IPS DF 19.7 (cell line): ENCODE measurements at regions not wholly inside any gene's neighbourhood (a gene's known extent, or its start where the extent isn't known, plus 50 kb on each side); places are given as distances from the start of the nearest gene placed in this dataset.

Experiments
- DNase-seq: peaks from one replicate; pipeline ENCODE4 v3.0.0-alpha.2; 2013; ENCODE audit warnings: low read depth, low spot score

GRCh38 chr2:6654279-6654678, 211.4 kb downstream of the CMPK2 start:
- no peak for DNase-seq

DNA sequence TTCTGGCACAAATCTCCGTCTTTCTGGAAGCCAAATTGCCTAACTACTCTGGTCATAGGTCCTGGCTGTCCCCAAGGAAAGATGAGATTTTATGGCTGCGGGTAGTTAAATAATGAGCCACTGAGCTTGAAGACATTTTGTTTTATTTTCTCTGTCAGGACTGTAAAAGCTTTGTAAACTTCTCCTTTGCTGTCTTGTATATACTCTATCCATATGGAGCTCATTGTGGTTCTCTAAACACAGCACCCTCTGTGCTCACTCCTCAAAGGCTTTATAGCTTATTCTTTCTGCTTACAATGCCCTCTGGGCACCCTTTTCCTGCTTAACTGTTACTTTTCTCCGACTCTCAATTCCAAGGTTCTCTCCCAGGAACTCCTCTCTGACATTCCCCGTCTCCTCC, 209.1 kb downstream of the CMPK2 start:
- no peak for DNase-seq

GRCh38 chr2:6657136-6657535, 208.6 kb downstream of the CMPK2 start:
- DNase-seq: no peak

DNA sequence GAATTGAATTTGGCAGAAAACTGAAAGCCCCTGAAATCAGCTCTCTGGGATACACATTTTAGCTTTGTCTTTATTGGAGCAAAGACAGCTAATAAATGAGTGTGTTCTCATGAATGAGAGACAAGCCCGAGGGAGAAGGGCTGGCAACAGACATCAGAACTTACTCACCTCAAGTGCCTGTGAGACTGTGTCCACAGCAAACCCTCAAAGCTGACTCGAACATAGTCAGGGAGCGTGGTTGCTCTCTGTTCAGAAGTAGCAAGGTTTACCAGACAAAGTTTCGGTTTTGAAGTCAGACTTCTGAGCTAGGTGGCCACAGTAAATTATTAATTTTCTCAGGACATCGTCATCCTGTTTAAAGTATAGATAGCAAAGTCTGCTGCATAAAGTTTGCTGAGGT, 207.9 kb downstream of the CMPK2 start:
- no peak for DNase-seq

DNA sequence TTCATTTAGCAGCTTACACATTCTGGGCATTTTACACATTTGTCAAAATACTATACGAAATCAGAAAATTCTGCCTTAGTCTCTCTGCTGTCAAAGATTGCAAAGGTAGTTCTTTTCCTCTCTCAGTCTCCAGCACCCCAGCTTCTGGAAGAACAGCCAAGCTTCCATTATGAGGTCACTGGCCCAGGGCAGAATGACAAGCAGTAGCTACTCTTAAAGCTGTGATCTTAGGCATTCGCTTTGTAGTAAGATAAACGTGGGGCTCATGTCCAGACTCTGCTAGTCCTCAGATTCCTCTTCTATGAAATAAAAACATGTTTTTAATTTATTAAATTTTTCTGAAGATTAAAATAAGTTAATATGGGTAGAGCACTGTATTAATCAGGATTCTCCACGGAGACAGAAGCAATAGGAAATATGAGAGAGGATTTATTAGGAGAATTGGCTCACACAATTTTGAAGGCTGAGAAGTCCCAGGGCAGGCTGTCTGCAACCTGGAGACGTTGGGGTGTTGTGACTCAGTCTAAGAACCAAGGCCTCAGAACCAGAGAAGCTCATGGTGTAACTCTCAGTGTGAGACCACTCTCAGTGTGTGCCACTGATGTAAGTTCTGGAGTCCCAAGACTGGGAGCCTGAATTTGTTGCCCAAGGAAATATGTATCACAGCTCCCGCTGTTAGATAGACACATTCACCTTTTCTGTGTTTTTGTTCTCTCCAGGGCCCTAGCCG, 201.2 kb downstream of the CMPK2 start:
- no peak for DNase-seq

GRCh38 chr2:6665093-6666045, 200.3 kb downstream of the CMPK2 start:
- no peak for DNase-seq

GRCh38 chr2:6667326-6667725, 198.4 kb downstream of the CMPK2 start:
- DNase-seq: no peak

GRCh38 chr2:6671913-6672312, 193.8 kb downstream of the CMPK2 start:
- no peak for DNase-seq

DNA sequence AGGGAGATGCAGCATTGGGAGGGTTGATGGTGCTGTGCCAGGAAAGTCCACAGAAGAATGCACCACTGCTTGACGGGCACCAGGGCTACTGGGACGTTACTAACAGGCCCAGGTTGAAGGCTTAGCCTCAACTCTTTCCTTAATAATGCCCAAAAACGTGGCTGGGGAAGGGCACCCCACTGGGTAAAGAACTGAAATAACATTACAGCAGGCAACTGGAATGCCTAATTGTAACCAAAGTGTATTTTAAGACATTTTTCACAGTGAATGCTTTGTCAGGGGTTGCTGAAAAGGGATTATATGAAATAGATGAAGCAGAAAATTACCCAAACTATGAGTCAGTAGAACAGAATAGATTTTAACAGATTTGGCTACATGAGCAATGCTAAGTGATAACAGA, 191.3 kb downstream of the CMPK2 start:
- DNase-seq: no peak

DNA sequence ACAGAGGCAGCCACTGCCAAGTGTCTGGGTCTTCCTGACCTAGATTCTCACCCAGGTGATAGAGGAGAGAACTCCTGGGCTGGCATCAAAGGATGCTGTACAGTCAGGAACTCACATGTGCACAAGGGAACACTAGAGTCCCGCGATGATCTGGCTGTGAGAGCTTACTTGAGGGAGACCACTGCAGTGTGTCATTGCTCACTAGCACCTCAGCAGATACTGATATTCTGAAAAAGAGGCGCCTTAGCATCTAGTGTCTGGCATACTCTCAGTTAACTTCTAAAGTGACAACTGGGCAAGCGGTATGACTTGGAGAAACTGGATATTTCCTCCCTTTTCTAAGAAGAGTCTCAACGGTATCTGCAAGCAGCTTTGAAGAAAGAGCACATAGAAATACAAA, 189.9 kb downstream of the CMPK2 start:
- no peak for DNase-seq

- no peak for DNase-seq
Observed at GRCh38 chr2:6676241-6676640, 189.5 kb downstream of the CMPK2 start.

DNA sequence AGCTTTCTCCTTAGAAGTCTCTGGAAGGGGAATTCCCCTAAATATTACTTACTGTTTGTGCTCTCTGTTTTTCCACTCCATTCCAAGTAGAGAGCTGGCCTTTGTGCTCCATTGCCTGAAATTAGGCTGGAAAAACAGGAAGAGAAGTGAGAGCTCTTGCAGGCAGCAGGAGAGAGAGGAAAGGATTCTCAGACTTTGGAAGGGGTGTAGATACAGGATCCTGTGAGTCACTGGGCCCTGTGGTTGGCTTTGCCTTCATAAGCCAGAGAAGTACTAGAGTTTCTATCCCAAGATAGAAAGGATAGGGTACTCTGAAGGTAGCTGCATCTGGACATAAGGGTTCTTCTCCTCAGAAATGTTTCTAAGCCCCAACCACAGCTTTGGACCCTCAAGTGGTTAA, 188.9 kb downstream of the CMPK2 start:
- no peak for DNase-seq

DNA sequence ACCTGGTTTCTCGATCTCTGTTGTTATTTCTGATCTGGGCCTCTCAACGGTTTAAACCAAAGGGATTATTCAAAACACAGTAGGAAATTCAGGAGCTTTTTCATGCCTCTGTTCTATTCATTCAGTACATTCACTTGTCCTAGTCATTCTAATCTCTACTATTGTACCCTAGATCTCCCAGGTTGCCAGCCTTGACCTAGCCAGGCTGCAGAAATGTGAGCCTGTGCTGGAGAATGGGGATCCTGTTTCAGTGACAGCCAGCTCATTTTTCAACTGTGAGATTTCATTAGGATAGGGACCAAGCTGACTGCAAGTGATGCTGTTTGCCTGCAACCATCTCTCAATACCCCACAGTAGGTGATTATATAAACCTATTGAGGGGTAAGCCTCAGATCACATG, 186.2 kb downstream of the CMPK2 start:
- no peak for DNase-seq

GRCh38 chr2:6683516-6683915, 182.2 kb downstream of the CMPK2 start:
- DNase-seq: no peak

GRCh38 chr2:6685447-6685846, 180.3 kb downstream of the CMPK2 start:
- DNase-seq: no peak

GRCh38 chr2:6692056-6692455, 173.7 kb downstream of the CMPK2 start:
- DNase-seq: no peak

- no peak for DNase-seq
Observed at GRCh38 chr2:6692819-6693218, 172.9 kb downstream of the CMPK2 start.

- no peak for DNase-seq
Observed at GRCh38 chr2:6694555-6694954, 171.2 kb downstream of the CMPK2 start.

DNA sequence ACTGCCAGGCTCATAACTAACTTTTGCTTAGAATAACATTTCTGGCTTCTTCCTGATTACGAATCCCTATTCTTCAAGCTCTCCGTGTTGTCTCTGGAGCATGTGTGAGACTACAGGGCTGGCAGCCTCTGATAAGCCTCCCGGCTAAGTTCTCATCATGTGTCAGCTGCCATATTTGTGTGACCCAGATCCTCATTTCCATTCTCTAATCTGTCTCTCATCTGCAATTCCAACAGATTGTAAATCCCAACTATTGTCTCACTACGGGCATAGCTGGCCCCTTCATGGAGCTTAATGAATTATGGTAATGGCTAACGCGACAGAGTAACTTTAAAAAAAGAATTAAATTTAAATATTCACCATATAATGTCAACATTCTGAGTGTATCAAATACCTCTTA, 165.4 kb downstream of the CMPK2 start:
- no peak for DNase-seq

- DNase-seq: no peak
Observed at GRCh38 chr2:6704077-6704476, 161.6 kb downstream of the CMPK2 start.

GRCh38 chr2:6721395-6721794, 144.3 kb downstream of the CMPK2 start:
- no peak for DNase-seq

DNA sequence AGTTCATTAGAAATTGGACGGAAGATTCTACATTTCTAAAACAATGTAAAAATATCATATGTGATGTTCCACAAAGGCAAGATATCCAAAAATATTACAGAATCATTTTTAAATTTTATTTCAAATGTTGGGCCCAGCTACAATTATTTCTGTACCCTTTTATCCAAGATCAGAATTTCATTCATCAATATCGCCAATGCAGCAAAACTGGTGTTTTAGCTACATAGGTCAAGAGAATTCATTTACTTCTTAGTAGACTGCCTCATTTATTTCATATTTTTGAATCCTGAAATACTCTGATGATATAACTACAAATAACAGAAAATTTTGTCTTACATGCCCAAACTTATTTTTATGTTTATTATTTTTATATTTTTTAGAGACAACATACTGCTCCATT, 143.1 kb downstream of the CMPK2 start:
- DNase-seq: no peak
